H4 (cell line): ENCODE measurements at regions not wholly inside any gene's neighbourhood (a gene's known extent, or its start where the extent isn't known, plus 50 kb on each side); places are given as distances from the start of the nearest gene placed in this dataset.
A peak's percentile ranks its signal among the peaks of the same experiment; 100 is the strongest.

Experiments used
- DNase-seq: peaks from one replicate; pipeline ENCODE4 v3.0.0-alpha.2; 2015; ENCODE audit warnings: low spot score

DNA sequence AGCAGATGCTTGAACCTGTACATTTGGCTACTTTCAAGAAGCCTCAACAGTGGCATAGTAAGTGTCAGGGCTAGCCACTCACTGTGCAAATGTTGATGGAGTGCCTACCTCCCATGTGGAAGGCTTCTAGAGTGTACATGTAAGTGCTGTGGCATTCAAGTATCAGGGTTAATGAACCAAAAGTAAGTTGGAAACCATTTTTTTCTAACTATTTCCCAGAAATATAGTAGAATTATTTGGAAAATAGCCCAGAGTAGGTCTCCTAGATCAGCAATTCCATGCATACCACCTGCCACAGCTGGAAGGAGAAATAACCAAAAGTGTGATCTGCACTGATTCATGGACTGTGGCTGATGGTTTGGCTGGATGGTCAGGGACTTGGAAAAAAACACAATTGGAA is 53.3 kb downstream of the FOXD1 start:
- no peak for DNase-seq

- DNase-seq, result no peak
Measured at GRCh38 chr5:73394610-73395009, 54.0 kb downstream of the FOXD1 start.

- DNase-seq, result peak; percentile 51
Measured at GRCh38 chr5:73393611-73394489, 54.7 kb downstream of the FOXD1 start.

- no peak for DNase-seq
Measured at GRCh38 chr5:73392775-73393174, 55.8 kb downstream of the FOXD1 start.

GRCh38 chr5:73391441-73391881 is 57.1 kb downstream of the FOXD1 start:
- no peak for DNase-seq

- DNase-seq, result no peak
Measured at GRCh38 chr5:73390972-73391371, 57.6 kb downstream of the FOXD1 start.

DNA sequence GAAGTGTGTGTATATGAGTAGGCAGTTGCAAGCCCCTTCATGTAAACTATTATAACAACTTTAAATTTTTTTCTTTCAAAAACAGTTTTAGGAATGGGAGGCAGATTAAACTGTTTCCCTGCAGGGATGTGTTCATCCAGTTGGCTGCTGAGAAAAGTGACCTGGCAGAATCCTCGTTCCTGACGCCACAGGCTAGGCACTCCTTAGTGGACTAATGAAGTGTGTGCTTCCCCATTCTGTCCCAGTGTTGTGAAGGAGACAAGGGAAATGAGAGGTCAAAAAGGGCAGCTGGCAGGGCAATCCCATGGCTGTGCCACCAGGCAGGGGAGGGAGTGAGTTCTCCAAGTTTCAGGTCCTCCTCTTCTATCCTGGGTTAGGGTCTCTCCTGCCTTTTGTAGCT is 59.8 kb downstream of the FOXD1 start:
- DNase-seq, result no peak

DNA sequence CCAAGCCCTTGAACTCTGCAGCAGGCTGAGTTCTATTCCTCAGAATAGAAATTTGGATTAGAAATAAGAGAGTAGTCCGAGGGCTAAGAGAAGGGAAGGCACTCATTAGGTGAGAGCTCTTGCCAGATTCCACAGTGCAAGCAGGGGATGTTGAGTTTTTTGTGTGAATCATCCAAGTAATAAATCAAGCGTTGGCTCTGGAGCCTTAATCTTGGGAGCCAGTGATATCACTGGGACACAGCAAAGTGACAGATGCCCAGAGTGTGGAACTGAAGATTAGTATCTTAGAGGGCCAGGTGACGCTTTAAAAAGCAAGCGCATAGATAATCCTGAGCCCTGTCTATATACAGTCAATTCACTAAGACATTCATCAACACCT is 60.3 kb downstream of the FOXD1 start:
- no peak for DNase-seq

DNA sequence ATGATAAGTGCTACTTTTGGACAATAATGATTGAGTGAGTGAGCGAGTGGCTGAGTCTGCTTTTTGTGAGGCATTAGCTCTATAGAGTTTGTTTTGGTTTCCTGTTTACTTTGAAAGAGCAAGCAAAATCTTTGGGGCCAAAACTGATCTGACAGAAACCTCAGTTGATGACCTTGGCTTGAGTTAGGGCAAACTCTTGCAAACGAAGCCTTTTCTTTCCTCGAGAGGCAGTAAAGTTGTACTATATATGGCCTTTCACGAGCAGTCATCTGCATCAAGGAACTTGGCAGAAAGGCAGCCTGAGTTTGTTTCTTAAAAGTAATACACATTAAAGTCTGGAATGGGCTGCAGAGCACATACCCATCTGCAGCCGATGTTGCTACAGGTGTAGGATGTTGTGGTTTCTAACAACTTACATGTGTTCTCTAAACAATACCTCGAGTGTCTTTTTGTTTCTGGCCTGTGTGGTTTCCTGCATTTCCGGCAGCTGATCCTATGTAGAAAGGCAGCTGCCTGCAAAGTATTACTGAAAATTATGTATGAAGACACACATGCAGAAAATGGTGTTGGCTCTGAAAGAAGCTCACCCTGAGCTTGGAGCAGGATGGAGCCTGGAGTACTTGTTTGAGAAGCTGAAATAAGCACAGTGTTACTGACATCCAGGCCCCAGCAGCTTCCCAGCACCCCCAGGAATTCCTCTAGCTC is 60.8 kb downstream of the FOXD1 start:
- DNase-seq, result no peak

GRCh38 chr5:73387149-73387591 is 61.4 kb downstream of the FOXD1 start:
- DNase-seq, result no peak

GRCh38 chr5:73384861-73385260 is 63.7 kb downstream of the FOXD1 start:
- DNase-seq, result no peak

GRCh38 chr5:73382401-73382740 is 66.2 kb downstream of the FOXD1 start:
- DNase-seq, result no peak

DNA sequence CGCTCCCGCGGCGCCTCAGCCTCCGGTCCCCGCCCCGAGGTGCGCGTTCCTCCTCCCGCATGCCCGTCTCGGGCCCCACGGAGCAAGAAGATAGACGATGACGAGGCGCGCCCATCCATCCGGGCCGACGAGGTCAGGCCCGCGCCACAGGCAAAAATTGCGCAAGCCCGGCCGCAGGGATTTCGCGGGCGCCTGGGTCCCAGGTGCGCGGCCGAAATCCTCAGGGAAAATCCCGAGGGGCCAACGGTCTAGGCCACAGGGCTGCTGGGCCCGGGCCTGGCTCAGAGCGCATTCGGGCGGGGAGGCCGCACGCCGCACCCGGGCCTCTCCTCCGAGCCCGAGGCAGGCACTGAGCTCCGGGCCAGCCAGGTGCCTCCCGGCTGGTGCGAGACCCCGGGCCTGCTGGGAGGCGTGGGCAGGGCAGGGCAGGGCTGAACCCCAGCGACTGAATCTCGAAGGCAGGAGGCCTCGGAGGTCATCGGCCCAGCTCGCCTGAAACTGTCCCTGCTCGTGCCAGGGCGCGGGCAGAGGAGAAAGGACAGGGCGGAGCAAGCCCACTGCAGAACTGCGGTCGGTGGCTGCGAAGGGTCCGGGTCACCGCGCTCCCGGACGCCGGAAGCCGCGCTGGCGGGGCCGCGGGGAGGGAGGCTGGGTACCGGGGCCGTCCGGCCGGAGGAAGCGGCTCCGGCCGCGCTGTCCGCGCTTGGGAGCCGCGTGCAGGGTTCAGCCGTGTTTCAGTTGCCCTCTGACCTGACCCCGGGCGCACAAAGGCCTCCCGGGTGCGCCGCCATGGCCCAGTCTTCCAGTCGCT is 66.8 kb downstream of the FOXD1 start:
- DNase-seq, result no peak

- DNase-seq, result no peak
Measured at GRCh38 chr5:73380710-73381589, 67.6 kb downstream of the FOXD1 start.

DNA sequence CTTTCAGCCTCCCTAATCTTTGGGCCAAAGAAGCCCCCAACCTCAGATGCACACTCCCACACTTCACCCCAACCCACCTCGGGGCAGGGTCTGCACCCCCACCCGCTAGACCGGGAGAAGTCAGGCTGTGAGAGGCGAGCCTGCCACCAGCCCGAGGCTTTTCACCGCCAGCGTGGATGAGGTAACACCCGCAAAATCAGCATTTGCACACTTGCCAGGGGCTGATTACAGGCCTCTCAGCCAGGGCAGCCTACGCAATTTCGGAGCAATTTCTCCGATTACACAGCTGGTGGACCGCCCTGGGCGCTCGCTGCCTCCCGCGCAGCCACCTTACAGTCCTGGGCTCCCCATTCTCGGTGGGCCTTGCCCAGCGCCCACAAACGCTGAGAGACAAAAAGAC is 68.5 kb downstream of the FOXD1 start:
- DNase-seq, result no peak

DNA sequence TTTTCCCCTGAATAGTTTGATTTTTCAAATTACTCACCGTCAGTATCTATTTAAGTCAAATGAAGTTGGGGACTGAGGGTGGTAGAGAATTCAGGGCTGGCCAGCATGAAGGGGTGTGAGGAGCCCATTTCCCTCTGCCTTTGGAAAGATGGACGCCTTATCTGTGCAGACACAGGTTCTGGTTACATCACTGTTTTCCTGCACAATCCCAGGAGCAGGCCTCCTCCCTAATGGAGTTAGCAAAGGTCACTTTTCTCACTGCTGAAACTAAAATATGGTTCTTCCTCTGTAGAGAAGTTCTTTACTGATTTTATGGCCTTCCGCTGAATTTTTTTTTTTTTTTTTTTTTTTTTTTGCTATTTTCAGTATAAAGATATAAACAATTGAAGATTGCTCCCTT is 69.1 kb downstream of the FOXD1 start:
- no peak for DNase-seq

GRCh38 chr5:73378765-73379164 is 69.8 kb downstream of the FOXD1 start:
- DNase-seq, result no peak

DNA sequence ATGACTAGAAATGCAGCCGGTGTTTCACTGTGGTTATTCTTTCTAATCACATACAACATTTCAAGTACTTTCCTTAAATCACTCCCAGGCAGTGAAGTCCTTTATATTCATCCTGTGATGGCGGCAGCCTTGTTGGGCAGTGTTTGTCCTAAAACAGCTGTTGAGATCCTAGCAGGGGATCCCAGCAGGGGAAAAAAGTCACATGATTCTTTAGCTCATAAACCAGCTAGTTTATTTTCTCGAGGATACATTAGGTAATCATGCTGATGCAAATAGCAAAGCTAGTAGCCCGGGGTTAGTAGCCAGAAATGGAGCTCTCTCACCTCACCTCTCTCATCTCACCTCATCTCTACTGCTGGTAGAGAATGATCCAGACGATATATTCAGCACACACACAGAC is 70.5 kb downstream of the FOXD1 start:
- DNase-seq, result peak; percentile 72

GRCh38 chr5:73376618-73377170 is 71.9 kb downstream of the FOXD1 start:
- DNase-seq, result no peak

GRCh38 chr5:73375949-73376348 is 72.6 kb downstream of the FOXD1 start:
- no peak for DNase-seq

DNA sequence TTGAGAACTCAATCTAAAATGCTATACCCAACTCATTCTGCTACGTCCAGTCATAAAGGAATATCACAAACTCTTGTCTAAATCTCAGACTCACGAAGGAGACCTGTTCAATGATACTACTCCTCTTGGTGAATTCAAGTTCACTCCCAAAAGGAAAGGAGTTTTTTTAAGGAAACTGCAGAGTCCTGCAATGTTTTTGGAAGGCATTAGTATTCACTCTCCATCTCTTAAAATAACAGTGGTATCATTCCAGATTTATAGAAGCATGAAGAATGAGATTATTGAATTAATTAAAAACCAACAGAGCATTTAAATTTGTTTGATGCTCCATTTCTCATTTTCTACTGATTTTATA is 73.4 kb downstream of the FOXD1 start:
- DNase-seq, result no peak
